HG02981 (cell line): ENCODE measurements at regions not wholly inside any gene's neighbourhood (a gene's known extent, or its start where the extent isn't known, plus 50 kb on each side); places are given as distances from the start of the nearest gene placed in this dataset.
"Not testable (repeated sequence)": the region's sequence is repeated elsewhere in the genome, so short reads cannot be mapped to it uniquely, and the experiment has no call there.

Experiments
- ATAC-seq: cut with Tn5 transposase; IDR thresholded peaks from one replicate; pipeline ENCODE4 v1.9.1; 2021; ENCODE audit warnings: mild to moderate bottlenecking, moderate library complexity; ENCODE audit not compliant: unreplicated experiment

- no peak for ATAC-seq
Observed at GRCh38 chr11:100528872-100529416, 158.1 kb upstream of the ARHGAP42 start.

- ATAC-seq: not testable (repeated sequence)
Observed at GRCh38 chr11:100531290-100531689, 155.8 kb upstream of the ARHGAP42 start.

GRCh38 chr11:100536979-100537378 lies 150.1 kb upstream of the ARHGAP42 start:
- no peak for ATAC-seq

- ATAC-seq: no peak
Observed at GRCh38 chr11:100543386-100543785, 143.7 kb upstream of the ARHGAP42 start.

GRCh38 chr11:100545556-100545955 lies 141.5 kb upstream of the ARHGAP42 start:
- no peak for ATAC-seq

GRCh38 chr11:100545970-100546369 lies 141.1 kb upstream of the ARHGAP42 start:
- ATAC-seq: no peak

- no peak for ATAC-seq
Observed at GRCh38 chr11:100546714-100547113, 140.4 kb upstream of the ARHGAP42 start.

GRCh38 chr11:100550298-100550697 lies 136.8 kb upstream of the ARHGAP42 start:
- no peak for ATAC-seq

GRCh38 chr11:100550912-100551632 lies 136.0 kb upstream of the ARHGAP42 start:
- ATAC-seq: no peak

- no peak for ATAC-seq
Observed at GRCh38 chr11:100555931-100556330, 131.2 kb upstream of the ARHGAP42 start.

- no peak for ATAC-seq
Observed at GRCh38 chr11:100556781-100557180, 130.3 kb upstream of the ARHGAP42 start.

GRCh38 chr11:100557830-100558611 lies 129.1 kb upstream of the ARHGAP42 start:
- ATAC-seq: no peak

GRCh38 chr11:100560606-100561005 lies 126.5 kb upstream of the ARHGAP42 start:
- ATAC-seq: no peak

GRCh38 chr11:100561323-100561722 lies 125.8 kb upstream of the ARHGAP42 start:
- no peak for ATAC-seq

GRCh38 chr11:100562128-100562527 lies 125.0 kb upstream of the ARHGAP42 start:
- no peak for ATAC-seq

- no peak for ATAC-seq
Observed at GRCh38 chr11:100563541-100564280, 123.4 kb upstream of the ARHGAP42 start.

- ATAC-seq: no peak
Observed at GRCh38 chr11:100573911-100574513, 113.1 kb upstream of the ARHGAP42 start.

- no peak for ATAC-seq
Observed at GRCh38 chr11:100574894-100575769, 112.0 kb upstream of the ARHGAP42 start.

- ATAC-seq: peak; percentile 86
Observed at GRCh38 chr11:100575860-100576717, 111.0 kb upstream of the ARHGAP42 start.
